ENCODE measurements at regions not wholly inside any gene's neighbourhood (a gene's known extent, or its start where the extent isn't known, plus 50 kb on each side); places are given as distances from the start of the nearest gene placed in this dataset.

DNA sequence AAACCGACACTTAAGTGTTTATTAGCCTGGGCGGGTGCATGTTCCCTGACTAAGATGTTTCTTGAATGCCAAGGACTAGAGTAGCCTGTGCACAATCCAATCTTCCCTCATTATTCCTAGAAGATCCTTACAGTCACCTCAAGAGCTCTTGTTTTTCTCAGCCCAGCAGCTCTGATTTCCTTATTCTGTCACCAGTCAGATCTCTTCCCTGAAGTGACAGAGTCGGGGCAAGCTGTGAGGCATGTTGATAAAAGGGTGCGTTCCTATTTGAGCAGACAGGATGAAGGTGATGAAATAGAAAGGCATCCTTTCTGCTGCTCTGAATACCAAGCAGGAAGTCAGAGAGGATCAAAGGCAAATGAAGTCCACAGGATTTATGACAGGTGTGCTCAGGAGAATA, 125.6 kb upstream of the MCTP2 start:
- no peak overlapping the region for H3K4ac ChIP-seq (replicated peaks; ENCODE audit: insufficient read length, low read depth, low read length)
- H4K8ac ChIP-seq (ENCODE audit: extremely low read depth, insufficient read depth, low read length) = no peak overlapping the region
- no peak overlapping the region for H3K4me3 ChIP-seq (ENCODE audit: extremely low read depth in 1 of 4, insufficient read depth in 2 of 4, low read depth in 3 of 4, low read length in 4 of 4)
- H4K5ac ChIP-seq (ENCODE audit: insufficient read length, low read depth, low read length) = no peak overlapping the region
- no peak overlapping the region for H2BK15ac ChIP-seq (ENCODE audit: low read length)
- H3K79me2 ChIP-seq (ENCODE audit: control insufficient read depth in 1 of 2, insufficient read depth in 2 of 2, low read length in 2 of 2) = no peaks in the 10 kb centered on the region
- H3K18ac ChIP-seq (ENCODE audit: extremely low read depth, low read length) = no peak overlapping the region
- ChIA-PET POLR2A (ENCODE audit: partially characterized antibody) (no interaction called here), CTCF (ENCODE audit: partially characterized antibody) (interaction anchor here (1.5 kb wide), 1 partner anchor 14 kb away, joined by 5 read pairs; no protein-coding TSS in a partner anchor)
- no peak overlapping the region for H3K9ac ChIP-seq (replicated peaks in 1 of 4; ENCODE audit: extremely low read depth in 1 of 4, low read depth in 3 of 4, low read length in 3 of 4)
- H3K79me1 ChIP-seq (ENCODE audit: low read depth, low read length) = no peaks in the 10 kb centered on the region
- H4K91ac ChIP-seq (replicated peaks; ENCODE audit: insufficient read length, low read length) = no peak overlapping the region
- H2BK20ac ChIP-seq (ENCODE audit: low read length) = no peak overlapping the region
- no peak overlapping the region for H3K4me2 ChIP-seq (ENCODE audit: insufficient read depth in 1 of 2, low read depth in 2 of 2, low read length in 2 of 2)
- H3K14ac ChIP-seq (ENCODE audit: insufficient read length) = no peak overlapping the region
- DNase-seq (ENCODE audit: low read depth in 1 of 2, low spot score in 2 of 2) = no peak
- no peaks in the 10 kb centered on the region for H4K20me1 ChIP-seq (replicated peaks in 1 of 2; ENCODE audit: control insufficient read depth in 1 of 2, insufficient read depth in 2 of 2, low read length in 2 of 2)
- no peaks in the 10 kb centered on the region; a peak in 1 of 7 replicates for H3K4me1 ChIP-seq (replicated peaks in 1 of 4; ENCODE audit: control insufficient read depth in 3 of 4, insufficient read depth in 4 of 4, low read length in 3 of 4)
- no peak overlapping the region for H3K27ac ChIP-seq (ENCODE audit: low read depth, low read length)
- H3K56ac ChIP-seq (replicated peaks; ENCODE audit: insufficient read length, low read depth, low read length) = no peak overlapping the region
- H3K27me3 ChIP-seq (replicated peaks in 1 of 4; ENCODE audit: control insufficient read depth in 3 of 4, extremely low read depth in 1 of 4, insufficient read depth in 3 of 4, low read length in 3 of 4) = no peaks in the 10 kb centered on the region
- H2AK5ac ChIP-seq (ENCODE audit: low read depth, low read length) = no peak overlapping the region
- H3K23me2 ChIP-seq (ENCODE audit: low read depth, low read length) = no peaks in the 10 kb centered on the region
- 0 out of 4 replicates have a peak, but pooled peaks cover 0 to 5% of the 10 kb centered on the region in 2 experiments for H3K9me3 ChIP-seq (ENCODE audit: insufficient read depth in 2 of 2, low read depth in 1 of 2, low read length in 1 of 2)
- H2BK120ac ChIP-seq (replicated peaks; ENCODE audit: low read depth, low read length) = no peak overlapping the region
- no peak overlapping the region for H2AFZ ChIP-seq (ENCODE audit: low read length)
- no peak for FAIRE-seq
- H2BK12ac ChIP-seq (ENCODE audit: low read depth, low read length) = no peak overlapping the region
- H2BK5ac ChIP-seq (ENCODE audit: low read depth, low read length) = no peak overlapping the region
- WGBS, 2 experiments (ENCODE audit: extremely low coverage in 1 of 2, insufficient coverage in 1 of 2, insufficient read length in 1 of 2, insufficient replicate concordance in 2 of 2, low coverage in 1 of 2, low lambda C conversion rate in 2 of 2, missing lambda C conversion rate in 1 of 2) = 88% methylated on average over 4 of the region's 4 CpGs; no CpG with 5 or more reads in 1 of the 2 experiments
- no peak overlapping the region for H3K23ac ChIP-seq (ENCODE audit: insufficient read length)
- no peaks in the 10 kb centered on the region for H3K36me3 ChIP-seq (ENCODE audit: control insufficient read depth in 2 of 4, insufficient read depth in 4 of 4, low read length in 3 of 4)
- TF ChIP-seq TAF1 (IDR thresholded peaks at IDR 0.05; ENCODE audit: low read depth, low read length) (no peak), SP2 (IDR thresholded peaks at IDR 0.05; ENCODE audit: low read length) (no peak), SAP30 (IDR thresholded peaks at IDR 0.05; ENCODE audit: insufficient read depth, insufficient replicate concordance, low read length) (no peak), EZH2 (IDR thresholded peaks at IDR 0.05; ENCODE audit: low read depth, low read length, severe bottlenecking) (no peak), FOSL1 (IDR thresholded peaks at IDR 0.05; ENCODE audit: insufficient read depth, low read depth, low read length) (no peak), EP300 (IDR thresholded peaks at IDR 0.05; ENCODE audit: borderline replicate concordance in 1 of 2, low read depth in 2 of 2, low read length in 2 of 2) (no peak), BACH1 (IDR thresholded peaks at IDR 0.05; ENCODE audit: low read length) (no peak), YY1 (IDR thresholded peaks at IDR 0.05; ENCODE audit: low read depth, low read length) (no peak), TAF7 (optimal IDR thresholded peaks at IDR 0.05; ENCODE audit: borderline replicate concordance, low read depth, low read length) (no peak), BCL11A (IDR thresholded peaks at IDR 0.05; ENCODE audit: low read depth in 2 of 2, low read length in 2 of 2) (no peak), POU5F1 (IDR thresholded peaks at IDR 0.05; ENCODE audit: low read depth, low read length) (no peak), TCF12 (IDR thresholded peaks at IDR 0.05; ENCODE audit: low read depth, low read length) (no peak), CEBPB (IDR thresholded peaks at IDR 0.05; ENCODE audit: low read depth, low read length) (no peak)
- TF ChIP-seq, protein P1, sequence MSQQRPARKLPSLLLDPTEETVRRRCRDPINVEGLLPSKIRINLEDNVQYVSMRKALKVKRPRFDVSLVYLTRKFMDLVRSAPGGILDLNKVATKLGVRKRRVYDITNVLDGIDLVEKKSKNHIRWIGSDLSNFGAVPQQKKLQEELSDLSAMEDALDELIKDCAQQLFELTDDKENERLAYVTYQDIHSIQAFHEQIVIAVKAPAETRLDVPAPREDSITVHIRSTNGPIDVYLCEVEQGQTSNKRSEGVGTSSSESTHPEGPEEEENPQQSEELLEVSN (IDR thresholded peaks at IDR 0.05) = no peak

All from H1 (cell line).